Naive B cell (primary cell): ENCODE measurements at regions not wholly inside any gene's neighbourhood (a gene's known extent, or its start where the extent isn't known, plus 50 kb on each side); places are given as distances from the start of the nearest gene placed in this dataset.
"Not testable (repeated sequence)": the region's sequence is repeated elsewhere in the genome, so short reads cannot be mapped to it uniquely, and the experiment has no call there.

ENCODE experiments used
- ATAC-seq, 2 donors: fragments of 150-1000 bp; cut with Tn5 transposase; 2 replicates each; pipeline ENCODE4 v1.10.0; 2021; ENCODE audit warnings: low read depth in 2 of 2, mild to moderate bottlenecking in 2 of 2, moderate library complexity in 2 of 2
- DNase-seq: peaks from one replicate; pipeline ENCODE4 v3.0.0; 2022
- H3K27ac Mint-ChIP-seq, 6 donors: one replicate each; pipeline ENCODE4 v1.8.0; 2020 to 2022; ENCODE audit warnings: mild to moderate bottlenecking in 6 of 6, mixed read lengths in 6 of 6, moderate library complexity in 5 of 6, inconsistent platforms in 2 of 6
- H3K27me3 Mint-ChIP-seq, 3 donors: one replicate each; pipeline ENCODE4 v1.8.0; 2021 to 2022; ENCODE audit warnings: mixed read lengths in 3 of 3, mild to moderate bottlenecking in 1 of 3
- H3K36me3 Mint-ChIP-seq, 2 donors: one replicate each; pipeline ENCODE4 v1.8.0; 2020 to 2022; ENCODE audit warnings: mixed read lengths in 2 of 2, inconsistent platforms in 1 of 2, mild to moderate bottlenecking in 1 of 2
- H3K4me1 Mint-ChIP-seq, 3 donors: one replicate each; pipeline ENCODE4 v1.8.0; 2020 to 2022; ENCODE audit warnings: mixed read lengths in 3 of 3, inconsistent platforms in 1 of 3, mild to moderate bottlenecking in 1 of 3, moderate library complexity in 1 of 3
- H3K4me3 Mint-ChIP-seq, 8 donors: one replicate each; pipeline ENCODE4 v1.8.0; 2020 to 2022; ENCODE audit warnings: mild to moderate bottlenecking in 8 of 8, mixed read lengths in 8 of 8, moderate library complexity in 8 of 8, inconsistent platforms in 2 of 8
- H3K9me3 Mint-ChIP-seq, 7 donors: one replicate each; pipeline ENCODE4 v1.8.0; 2020 to 2022; ENCODE audit warnings: mixed read lengths in 7 of 7, mild to moderate bottlenecking in 5 of 7, inconsistent platforms in 2 of 7, moderate library complexity in 1 of 7

DNA sequence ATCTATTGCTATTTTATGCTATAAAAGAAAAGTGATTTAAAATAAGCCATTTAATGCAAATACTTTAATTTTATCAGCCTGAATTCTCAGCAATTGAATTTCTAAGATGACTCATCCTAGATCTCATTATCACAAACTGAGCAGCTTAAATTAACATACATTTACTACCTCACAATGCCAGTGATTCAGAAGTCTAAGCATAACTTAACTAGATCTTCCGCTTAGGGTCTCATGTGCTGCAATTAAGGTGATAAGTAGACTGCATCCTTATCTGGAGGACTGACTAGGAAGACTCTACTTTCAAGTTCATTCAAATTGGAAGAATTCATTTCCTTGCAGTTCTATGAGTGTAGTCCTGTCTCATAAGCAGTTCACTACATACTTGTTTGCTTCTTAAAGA is 286.6 kb downstream of the COL11A1 start:
- Mint-ChIP-seq H3K27ac (no peak overlapping the region), H3K4me1 (no peaks in the 10 kb centered on the region), H3K9me3 (peaks cover 0 to 5% (median 2%) of the 10 kb centered on the region in 7 donors), H3K36me3 (no peaks in the 10 kb centered on the region), H3K4me3 (no peak overlapping the region), H3K27me3 (no peaks in the 10 kb centered on the region)
- no peak for DNase-seq
- no peak for ATAC-seq

DNA sequence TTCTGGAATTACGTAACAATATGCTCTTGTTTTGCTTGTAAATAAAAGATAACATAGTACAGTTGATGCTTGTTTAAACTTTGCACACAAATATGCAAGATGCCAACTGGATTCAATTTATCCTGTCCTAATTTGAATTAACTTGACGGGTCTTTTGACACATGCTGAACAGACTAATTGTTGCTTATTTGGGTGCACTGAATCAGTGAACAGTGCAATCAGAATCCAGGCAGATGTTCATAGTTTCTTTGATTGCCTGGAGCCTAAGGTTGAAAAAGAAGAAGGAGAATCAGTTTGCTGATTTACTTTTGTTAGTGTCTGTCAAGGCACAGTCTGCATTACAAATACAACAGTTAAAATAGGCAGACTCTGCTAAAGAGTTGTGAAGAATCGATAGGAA is 307.9 kb downstream of the COL11A1 start:
- H3K4me1 Mint-ChIP-seq, result no peaks in the 10 kb centered on the region
- no peaks in the 10 kb centered on the region for H3K27me3 Mint-ChIP-seq
- no peak overlapping the region for H3K4me3 Mint-ChIP-seq
- H3K27ac Mint-ChIP-seq, result no peak overlapping the region
- ATAC-seq (no peak), DNase-seq (no peak)
- H3K9me3 Mint-ChIP-seq, result peaks cover 0 to 5% (median 2%) of the 10 kb centered on the region in 7 donors
- H3K36me3 Mint-ChIP-seq, result no peaks in the 10 kb centered on the region

DNA sequence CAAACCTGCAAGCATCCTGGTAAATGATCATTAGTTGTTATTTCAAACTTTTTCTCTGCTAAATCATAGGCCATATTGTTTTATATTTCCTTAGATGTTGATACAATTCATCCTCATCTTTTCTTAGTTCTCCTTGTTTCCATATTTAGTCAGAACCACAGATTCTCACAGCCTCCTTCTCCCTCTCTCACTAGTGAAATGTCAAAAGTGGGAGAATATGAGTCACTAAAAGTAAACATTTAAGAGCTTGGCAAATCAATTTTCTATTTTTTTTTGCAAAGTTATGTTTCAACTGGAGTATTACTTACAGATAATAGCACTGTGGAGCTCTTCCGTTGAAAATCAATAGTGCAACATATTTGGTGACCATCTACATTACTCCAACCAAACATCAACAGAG is 308.8 kb downstream of the COL11A1 start:
- Mint-ChIP-seq H3K36me3 (no peaks in the 10 kb centered on the region), H3K4me3 (no peak overlapping the region), H3K27me3 (no peaks in the 10 kb centered on the region), H3K9me3 (peaks cover 0 to 3% (median 0%) of the 10 kb centered on the region in 7 donors), H3K27ac (no peak overlapping the region), H3K4me1 (no peaks in the 10 kb centered on the region)
- DNase-seq (no peak), ATAC-seq (no peak)

DNA sequence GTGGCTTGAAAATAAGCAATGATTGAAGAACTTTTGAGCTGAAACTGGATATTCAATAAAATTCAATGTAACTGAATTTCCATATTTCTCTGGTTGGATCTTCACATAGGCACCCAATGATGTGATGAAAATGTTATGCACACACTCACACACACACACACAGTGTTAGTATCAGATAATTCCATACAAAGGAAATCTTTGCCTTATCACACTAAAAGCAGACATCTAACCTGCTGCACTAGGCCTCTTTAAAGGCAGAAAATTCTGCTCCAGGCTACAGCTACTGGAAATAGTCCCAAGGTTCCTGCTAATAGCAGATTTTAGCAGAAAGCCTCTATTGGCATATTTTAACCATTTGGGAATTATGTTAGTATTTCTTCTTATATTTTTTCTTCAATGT is 309.6 kb downstream of the COL11A1 start:
- Mint-ChIP-seq H3K4me1 (no peaks in the 10 kb centered on the region), H3K36me3 (no peaks in the 10 kb centered on the region), H3K4me3 (no peak overlapping the region), H3K27me3 (no peaks in the 10 kb centered on the region), H3K27ac (no peak overlapping the region), H3K9me3 (peaks cover 0 to 2% (median 0%) of the 10 kb centered on the region in 7 donors)
- ATAC-seq (no peak), DNase-seq (no peak)

DNA sequence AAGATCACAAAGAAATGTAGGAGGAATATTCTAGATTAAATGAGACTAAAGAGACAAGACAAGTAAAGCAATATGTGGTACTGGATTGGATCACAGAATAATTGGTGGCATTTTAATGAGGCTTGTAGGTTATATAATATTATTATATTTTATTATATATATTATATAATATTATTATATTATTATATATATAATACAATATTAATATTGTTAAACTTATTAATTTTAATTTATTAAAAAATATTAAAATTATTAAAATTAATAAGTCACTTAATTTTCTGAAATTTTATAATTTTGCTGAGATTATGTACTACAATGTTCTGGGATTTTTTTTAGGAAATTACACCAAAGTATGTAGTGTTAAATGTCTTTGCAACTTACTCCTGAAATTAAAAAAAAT is 311.9 kb downstream of the COL11A1 start:
- DNase-seq (no peak), ATAC-seq (no peak)
- H3K4me3 Mint-ChIP-seq, result no peak overlapping the region
- no peak overlapping the region for H3K27ac Mint-ChIP-seq
- no peaks in the 10 kb centered on the region for H3K27me3 Mint-ChIP-seq
- no peaks in the 10 kb centered on the region for H3K36me3 Mint-ChIP-seq
- H3K4me1 Mint-ChIP-seq, result no peaks in the 10 kb centered on the region
- no peaks in the 10 kb centered on the region for H3K9me3 Mint-ChIP-seq

DNA sequence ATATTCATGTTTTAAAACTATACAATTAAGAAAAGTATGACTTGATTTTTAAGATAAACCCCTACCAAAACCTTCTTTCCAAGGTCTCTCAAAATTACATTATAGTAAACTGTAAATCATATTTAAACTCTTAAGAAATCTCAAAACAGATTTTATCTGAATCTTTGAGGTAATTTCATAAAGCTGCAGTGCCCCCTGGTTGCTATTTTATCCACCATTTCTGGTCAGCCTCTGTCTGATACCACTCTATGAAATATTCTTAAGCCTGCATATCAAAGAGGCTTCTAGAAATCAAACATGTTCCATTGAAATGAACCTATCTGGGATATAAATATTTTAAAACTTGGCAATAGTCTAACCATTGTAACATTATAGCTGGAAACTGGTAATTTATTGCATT is 317.3 kb downstream of the COL11A1 start:
- Mint-ChIP-seq H3K27ac (no peak overlapping the region), H3K4me1 (no peaks in the 10 kb centered on the region), H3K9me3 (peaks cover 0 to 3% (median 0%) of the 10 kb centered on the region in 7 donors), H3K4me3 (no peak overlapping the region), H3K27me3 (no peaks in the 10 kb centered on the region), H3K36me3 (no peaks in the 10 kb centered on the region)
- no peak for ATAC-seq
- DNase-seq, result no peak

DNA sequence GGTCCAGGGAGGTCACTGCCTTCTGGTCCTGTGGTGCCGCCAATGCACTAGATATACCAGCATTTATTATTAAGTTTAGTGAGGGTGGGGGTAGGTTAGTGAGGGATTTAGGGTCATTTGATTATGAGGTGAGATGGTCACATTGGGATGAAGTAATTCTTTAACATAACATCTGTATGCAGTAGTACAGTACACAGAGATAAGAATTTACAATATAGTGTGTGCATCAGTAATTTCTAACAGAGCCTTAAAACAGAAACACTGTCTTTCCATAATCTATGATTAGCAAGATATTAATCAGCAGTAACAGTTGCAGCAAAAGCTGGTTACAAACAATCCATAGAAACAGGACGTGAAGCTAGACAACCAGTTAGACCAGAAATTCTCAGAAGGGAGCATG is 318.4 kb downstream of the COL11A1 start:
- H3K27ac Mint-ChIP-seq, H3K4me1 Mint-ChIP-seq, H3K27me3 Mint-ChIP-seq, H3K4me3 Mint-ChIP-seq, H3K36me3 Mint-ChIP-seq, H3K9me3 Mint-ChIP-seq, ATAC-seq, DNase-seq: not testable (repeated sequence)

DNA sequence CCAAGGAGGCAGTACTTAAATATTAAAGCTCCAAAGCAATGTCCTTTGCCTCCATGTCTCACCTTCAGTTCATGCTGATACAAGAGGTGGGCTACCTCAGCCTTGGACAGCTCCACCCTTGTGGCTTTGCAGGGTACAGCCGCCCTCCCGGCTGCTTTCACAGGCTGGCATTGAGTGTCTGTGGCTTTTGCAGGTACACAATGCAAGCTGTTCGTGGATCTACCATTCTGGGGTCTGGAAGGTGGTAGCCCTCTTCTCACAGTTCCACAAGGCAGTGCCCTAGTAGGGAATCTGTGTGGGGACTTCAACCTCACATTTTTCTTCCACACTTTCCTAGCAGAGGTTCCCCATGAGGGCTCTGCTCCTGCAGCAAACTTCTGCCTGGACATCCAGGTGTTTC is 324.8 kb downstream of the COL11A1 start:
- no peaks in the 10 kb centered on the region for H3K27me3 Mint-ChIP-seq
- no peaks in the 10 kb centered on the region for H3K4me1 Mint-ChIP-seq
- ATAC-seq (no peak), DNase-seq (no peak)
- no peak overlapping the region for H3K27ac Mint-ChIP-seq
- H3K4me3 Mint-ChIP-seq, result no peak overlapping the region
- peaks cover 0 to 8% of the 10 kb centered on the region in 2 donors for H3K36me3 Mint-ChIP-seq
- peaks cover 3 to 15% (median 6%) of the 10 kb centered on the region in 7 donors for H3K9me3 Mint-ChIP-seq

DNA sequence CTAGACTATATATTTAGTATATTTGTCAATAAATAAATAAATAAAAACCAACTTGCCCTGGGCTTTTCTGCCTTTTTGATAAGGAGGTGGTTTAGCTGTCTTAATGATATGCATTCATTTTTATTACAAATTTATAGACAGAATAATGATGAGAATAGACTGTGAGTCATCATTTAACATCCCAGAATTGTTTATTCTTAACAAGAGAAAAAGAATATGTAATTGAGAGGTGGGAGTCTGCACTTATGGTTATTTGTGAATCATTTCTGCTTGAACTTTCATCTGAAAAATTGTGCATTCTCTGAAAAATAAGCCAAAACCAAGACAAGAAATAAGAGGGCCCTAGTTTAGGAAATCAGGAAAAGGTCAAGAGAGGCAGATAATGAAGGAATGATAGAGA is 326.2 kb downstream of the COL11A1 start:
- no peak overlapping the region for H3K4me3 Mint-ChIP-seq
- no peak for DNase-seq
- peaks cover 3 to 15% (median 6%) of the 10 kb centered on the region in 7 donors for H3K9me3 Mint-ChIP-seq
- H3K27me3 Mint-ChIP-seq, result no peaks in the 10 kb centered on the region
- no peak overlapping the region for H3K27ac Mint-ChIP-seq
- no peaks in the 10 kb centered on the region for H3K4me1 Mint-ChIP-seq
- ATAC-seq, result no peak
- peaks cover 0 to 8% of the 10 kb centered on the region in 2 donors for H3K36me3 Mint-ChIP-seq

DNA sequence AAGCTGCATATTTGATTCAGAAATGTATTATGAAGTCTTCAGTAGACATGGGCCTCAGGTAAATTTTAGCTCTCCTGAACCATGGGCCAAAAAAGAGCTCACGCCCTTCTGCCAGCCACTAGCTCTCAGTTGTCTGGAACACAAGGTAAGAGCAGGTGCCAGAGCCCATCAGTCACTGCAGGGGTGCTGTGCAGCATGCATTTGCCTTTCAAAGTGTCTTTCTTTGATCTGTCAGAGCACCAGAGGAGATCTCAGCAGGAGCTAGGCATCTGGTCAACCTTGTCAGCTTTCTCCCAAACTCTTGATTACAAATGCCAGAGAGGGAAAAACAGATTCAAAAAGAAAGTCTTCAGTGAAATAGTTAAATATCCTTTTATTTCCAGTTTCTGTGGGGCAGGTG is 332.3 kb downstream of the COL11A1 start:
- Mint-ChIP-seq H3K36me3 (no peaks in the 10 kb centered on the region), H3K27ac (no peak overlapping the region), H3K9me3 (peaks cover 0 to 2% (median 0%) of the 10 kb centered on the region in 7 donors), H3K4me1 (no peaks in the 10 kb centered on the region), H3K27me3 (no peaks in the 10 kb centered on the region), H3K4me3 (no peak overlapping the region)
- ATAC-seq, result no peak
- DNase-seq, result no peak

DNA sequence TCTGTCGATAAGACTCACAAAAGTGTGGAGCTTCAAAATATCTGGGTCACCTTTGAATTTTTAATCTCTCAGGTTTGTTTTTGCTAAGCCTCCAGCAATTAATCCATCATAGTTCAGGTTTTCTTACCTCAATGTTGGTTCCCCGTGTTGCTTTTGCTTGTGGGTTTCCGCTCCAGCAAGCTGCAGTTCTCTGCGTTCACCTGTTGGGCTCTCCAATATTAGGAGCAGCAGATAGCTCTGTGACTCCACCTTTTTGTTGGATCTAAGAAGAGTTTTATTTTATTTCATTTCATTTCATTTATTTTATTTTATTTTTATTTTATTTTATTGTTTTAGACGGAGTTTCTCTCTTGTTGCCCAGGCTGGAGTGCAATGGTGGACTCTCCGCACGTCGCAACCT is 335.5 kb downstream of the COL11A1 start:
- H3K9me3 Mint-ChIP-seq, result peaks cover 0 to 3% (median 0%) of the 10 kb centered on the region in 7 donors
- H3K27me3 Mint-ChIP-seq, result no peaks in the 10 kb centered on the region
- H3K4me1 Mint-ChIP-seq, result no peaks in the 10 kb centered on the region
- no peak overlapping the region for H3K27ac Mint-ChIP-seq
- no peaks in the 10 kb centered on the region for H3K36me3 Mint-ChIP-seq
- ATAC-seq, result no peak
- no peak overlapping the region for H3K4me3 Mint-ChIP-seq
- DNase-seq, result no peak

DNA sequence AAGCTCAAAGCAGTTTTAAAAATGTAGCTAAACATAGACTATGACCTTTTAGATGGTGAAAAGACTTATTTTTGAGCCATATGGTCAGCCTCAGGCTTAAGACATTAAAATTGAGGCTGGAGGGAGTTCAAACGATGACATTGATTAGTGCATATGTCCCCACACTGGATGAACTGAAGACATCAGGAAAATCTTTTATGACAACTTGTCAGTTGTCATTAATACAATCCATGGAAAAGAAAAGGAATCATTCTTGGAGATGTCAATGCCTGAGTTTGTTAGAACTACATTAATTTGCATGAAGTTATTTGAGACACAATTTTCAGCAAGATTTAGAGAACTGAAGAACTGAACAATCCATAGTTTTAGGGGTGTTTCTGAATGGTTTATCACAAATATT is 349.9 kb downstream of the COL11A1 start:
- ATAC-seq, result no peak
- Mint-ChIP-seq H3K4me1 (no peaks in the 10 kb centered on the region), H3K4me3 (no peak overlapping the region), H3K27me3 (no peaks in the 10 kb centered on the region), H3K27ac (no peak overlapping the region), H3K9me3 (peaks cover 0 to 2% (median 0%) of the 10 kb centered on the region in 7 donors), H3K36me3 (no peaks in the 10 kb centered on the region)
- DNase-seq, result no peak

DNA sequence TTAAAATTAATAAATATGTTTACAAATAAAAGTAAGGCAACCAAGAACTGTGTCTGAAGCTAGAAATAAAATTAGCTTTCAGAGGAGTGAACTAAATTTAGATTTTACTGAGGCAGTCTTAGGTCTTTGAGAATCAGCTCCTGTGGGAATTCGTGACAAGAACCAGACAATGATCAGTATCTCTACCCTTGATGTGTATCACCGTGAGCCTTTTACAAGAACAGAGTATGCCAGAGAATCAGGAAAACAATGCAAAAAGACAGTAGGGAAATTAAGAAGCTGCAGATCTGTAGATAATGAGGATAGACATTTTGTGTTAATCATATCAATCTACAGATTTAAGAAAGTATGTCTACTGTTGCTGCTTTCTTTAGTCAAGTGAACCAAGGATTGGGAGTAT is 351.0 kb downstream of the COL11A1 start:
- H3K27me3 Mint-ChIP-seq, result no peaks in the 10 kb centered on the region
- no peaks in the 10 kb centered on the region for H3K4me1 Mint-ChIP-seq
- H3K4me3 Mint-ChIP-seq, result no peak overlapping the region
- DNase-seq, result no peak
- H3K36me3 Mint-ChIP-seq, result no peaks in the 10 kb centered on the region
- peaks cover 0 to 2% (median 0%) of the 10 kb centered on the region in 7 donors for H3K9me3 Mint-ChIP-seq
- no peak overlapping the region for H3K27ac Mint-ChIP-seq
- ATAC-seq, result no peak

DNA sequence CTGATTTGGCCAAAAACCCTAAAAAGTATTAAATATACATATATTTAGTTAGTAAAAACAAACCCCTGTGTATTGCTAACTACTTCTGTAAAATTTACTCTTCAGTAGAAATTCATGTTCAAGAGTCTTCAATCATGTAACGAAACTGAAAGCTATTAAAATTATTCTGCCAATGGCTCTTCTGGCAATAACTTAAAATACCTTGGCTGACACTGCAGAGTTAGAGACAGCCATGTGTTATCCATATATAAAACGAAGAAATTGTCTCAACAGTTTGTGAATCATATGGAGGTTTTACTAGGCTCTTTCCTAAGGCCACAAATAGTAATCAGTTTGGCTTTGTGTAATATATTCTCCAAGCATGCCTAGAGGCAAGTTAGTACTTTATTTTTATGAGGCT is 357.2 kb downstream of the COL11A1 start:
- Mint-ChIP-seq H3K4me1 (no peaks in the 10 kb centered on the region), H3K9me3 (peaks cover 0 to 3% (median 0%) of the 10 kb centered on the region in 7 donors), H3K4me3 (no peak overlapping the region), H3K27ac (no peak overlapping the region), H3K36me3 (no peaks in the 10 kb centered on the region), H3K27me3 (no peaks in the 10 kb centered on the region)
- ATAC-seq (no peak), DNase-seq (no peak)

DNA sequence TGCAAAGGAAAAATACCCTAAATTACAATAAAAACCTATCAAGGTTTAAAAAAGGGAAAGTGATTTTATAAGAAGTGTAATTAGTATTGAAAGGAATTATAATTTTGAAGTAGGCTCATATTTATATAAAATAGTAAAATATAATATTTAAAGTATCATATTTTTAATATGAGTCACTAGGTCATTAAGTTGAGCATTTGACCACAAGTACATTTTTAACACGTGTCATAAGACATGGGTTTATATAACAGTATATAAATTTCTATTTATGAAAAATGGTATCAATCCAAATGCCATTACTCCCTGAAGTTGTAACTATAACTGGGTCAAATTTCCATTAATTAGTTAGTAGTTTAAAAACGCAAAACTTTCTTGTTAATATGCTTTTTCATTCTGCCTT is 365.9 kb downstream of the COL11A1 start:
- H3K36me3 Mint-ChIP-seq, result no peaks in the 10 kb centered on the region
- no peaks in the 10 kb centered on the region for H3K4me1 Mint-ChIP-seq
- H3K4me3 Mint-ChIP-seq, result no peak overlapping the region
- H3K9me3 Mint-ChIP-seq, result peaks cover 2 to 18% (median 6%) of the 10 kb centered on the region in 7 donors
- no peaks in the 10 kb centered on the region for H3K27me3 Mint-ChIP-seq
- ATAC-seq (no peak), DNase-seq (no peak)
- no peak overlapping the region for H3K27ac Mint-ChIP-seq
